ENCODE measurements at regions not wholly inside any gene's neighbourhood (a gene's known extent, or its start where the extent isn't known, plus 50 kb on each side); places are given as distances from the start of the nearest gene placed in this dataset.

- DNase-seq, result no peak
Observed at GRCh38 chr14:98945611-98946570, 326.1 kb downstream of the BCL11B start.

GRCh38 chr14:98946940-98947339 lies 325.1 kb downstream of the BCL11B start:
- DNase-seq, result no peak

- DNase-seq, result no peak
Observed at GRCh38 chr14:98947911-98948595, 323.9 kb downstream of the BCL11B start.

- no peak for DNase-seq
Observed at GRCh38 chr14:98949051-98949450, 322.9 kb downstream of the BCL11B start.

- DNase-seq, result no peak
Observed at GRCh38 chr14:98949481-98950135, 322.4 kb downstream of the BCL11B start.

GRCh38 chr14:98950353-98950895 lies 321.6 kb downstream of the BCL11B start:
- no peak for DNase-seq

- no peak for DNase-seq
Observed at GRCh38 chr14:98951031-98951430, 321.0 kb downstream of the BCL11B start.

- no peak for DNase-seq
Observed at GRCh38 chr14:98951521-98952152, 320.4 kb downstream of the BCL11B start.

GRCh38 chr14:98952593-98953350 lies 319.2 kb downstream of the BCL11B start:
- no peak for DNase-seq

- DNase-seq, result no peak
Observed at GRCh38 chr14:98953551-98954348, 318.2 kb downstream of the BCL11B start.

GRCh38 chr14:98954349-98955000 lies 317.5 kb downstream of the BCL11B start:
- no peak for DNase-seq

GRCh38 chr14:98955036-98955740 lies 316.8 kb downstream of the BCL11B start:
- DNase-seq, result no peak

GRCh38 chr14:98955741-98956070 lies 316.3 kb downstream of the BCL11B start:
- DNase-seq, result no peak

- no peak for DNase-seq
Observed at GRCh38 chr14:98956181-98956580, 315.8 kb downstream of the BCL11B start.

GRCh38 chr14:98956661-98957060 lies 315.3 kb downstream of the BCL11B start:
- DNase-seq, result no peak

GRCh38 chr14:98957211-98958047 lies 314.6 kb downstream of the BCL11B start:
- no peak for DNase-seq

- no peak for DNase-seq
Observed at GRCh38 chr14:98958048-98958631, 313.9 kb downstream of the BCL11B start.

GRCh38 chr14:98958632-98959031 lies 313.4 kb downstream of the BCL11B start:
- no peak for DNase-seq

- no peak for DNase-seq
Observed at GRCh38 chr14:98959410-98959809, 312.6 kb downstream of the BCL11B start.
